ENCODE measurements at regions not wholly inside any gene's neighbourhood (a gene's known extent, or its start where the extent isn't known, plus 50 kb on each side); places are given as distances from the start of the nearest gene placed in this dataset.
"Not testable (repeated sequence)": the region's sequence is repeated elsewhere in the genome, so short reads cannot be mapped to it uniquely, and the experiment has no call there.

GRCh38 chr21:9036966-9037587, 1484.3 kb upstream of the TPTE start:
- H3K4me1 ChIP-seq; DNase-seq; H3K36me3 Mint-ChIP-seq (ENCODE audit: insufficient read depth, unreplicated experiment); BruUV-seq (replicated peaks); H3K4me3 ChIP-seq (ENCODE audit: low read depth, low read length); H3K27ac Mint-ChIP-seq (ENCODE audit: unreplicated experiment); H3K27me3 ChIP-seq (replicated peaks; ENCODE audit: control insufficient read depth, insufficient read depth, low read length); intact Hi-C loops (cut with micrococcal nuclease; ENCODE audit: unreplicated experiment); CTCF ChIA-PET; H3K4me3 Mint-ChIP-seq (ENCODE audit: unreplicated experiment); H3K9me3 Mint-ChIP-seq (ENCODE audit: unreplicated experiment); H3K27me3 Mint-ChIP-seq (ENCODE audit: insufficient read depth, unreplicated experiment); H3K4me1 Mint-ChIP-seq (ENCODE audit: low read depth, unreplicated experiment); H3K36me3 ChIP-seq (ENCODE audit: control insufficient read depth, insufficient read depth, low read length); POLR2A ChIA-PET; H3K9me3 ChIP-seq: not testable (repeated sequence)

- DNase-seq; H3K4me3 Mint-ChIP-seq (ENCODE audit: unreplicated experiment); H3K36me3 ChIP-seq (ENCODE audit: control insufficient read depth, insufficient read depth, low read length); BruUV-seq (replicated peaks); H3K4me3 ChIP-seq (ENCODE audit: low read depth, low read length); H3K27me3 ChIP-seq (replicated peaks; ENCODE audit: control insufficient read depth, insufficient read depth, low read length); intact Hi-C loops (cut with micrococcal nuclease; ENCODE audit: unreplicated experiment); H3K4me1 ChIP-seq; H3K9me3 Mint-ChIP-seq (ENCODE audit: unreplicated experiment); H3K9me3 ChIP-seq; POLR2A ChIA-PET; H3K4me1 Mint-ChIP-seq (ENCODE audit: low read depth, unreplicated experiment); H3K27me3 Mint-ChIP-seq (ENCODE audit: insufficient read depth, unreplicated experiment); CTCF ChIA-PET; H3K36me3 Mint-ChIP-seq (ENCODE audit: insufficient read depth, unreplicated experiment); H3K27ac Mint-ChIP-seq (ENCODE audit: unreplicated experiment): not testable (repeated sequence)
These were observed 1483.5 kb upstream of the TPTE start for GRCh38 chr21:9037588-9038544.

- intact Hi-C loops (cut with micrococcal nuclease; ENCODE audit: unreplicated experiment); H3K27ac Mint-ChIP-seq (ENCODE audit: unreplicated experiment); POLR2A ChIA-PET; H3K27me3 Mint-ChIP-seq (ENCODE audit: insufficient read depth, unreplicated experiment); H3K4me1 Mint-ChIP-seq (ENCODE audit: low read depth, unreplicated experiment); H3K4me1 ChIP-seq; H3K36me3 Mint-ChIP-seq (ENCODE audit: insufficient read depth, unreplicated experiment); H3K36me3 ChIP-seq (ENCODE audit: control insufficient read depth, insufficient read depth, low read length); H3K4me3 Mint-ChIP-seq (ENCODE audit: unreplicated experiment); H3K4me3 ChIP-seq (ENCODE audit: low read depth, low read length); H3K27me3 ChIP-seq (replicated peaks; ENCODE audit: control insufficient read depth, insufficient read depth, low read length); H3K9me3 ChIP-seq; H3K9me3 Mint-ChIP-seq (ENCODE audit: unreplicated experiment); CTCF ChIA-PET; DNase-seq; BruUV-seq (replicated peaks): not testable (repeated sequence)
These were observed 1481.6 kb upstream of the TPTE start for GRCh38 chr21:9039520-9040365.

- CTCF ChIA-PET; H3K4me1 ChIP-seq; H3K36me3 Mint-ChIP-seq (ENCODE audit: insufficient read depth, unreplicated experiment); intact Hi-C loops (cut with micrococcal nuclease; ENCODE audit: unreplicated experiment); H3K27me3 ChIP-seq (replicated peaks; ENCODE audit: control insufficient read depth, insufficient read depth, low read length); DNase-seq; H3K27me3 Mint-ChIP-seq (ENCODE audit: insufficient read depth, unreplicated experiment); H3K9me3 ChIP-seq; H3K4me3 Mint-ChIP-seq (ENCODE audit: unreplicated experiment); POLR2A ChIA-PET; H3K9me3 Mint-ChIP-seq (ENCODE audit: unreplicated experiment); H3K4me3 ChIP-seq (ENCODE audit: low read depth, low read length); H3K27ac Mint-ChIP-seq (ENCODE audit: unreplicated experiment); BruUV-seq (replicated peaks); H3K36me3 ChIP-seq (ENCODE audit: control insufficient read depth, insufficient read depth, low read length); H3K4me1 Mint-ChIP-seq (ENCODE audit: low read depth, unreplicated experiment): not testable (repeated sequence)
These were observed 1481.0 kb upstream of the TPTE start for GRCh38 chr21:9040406-9040805.

- H3K27me3 ChIP-seq (replicated peaks; ENCODE audit: control insufficient read depth, insufficient read depth, low read length); DNase-seq; H3K9me3 Mint-ChIP-seq (ENCODE audit: unreplicated experiment); H3K4me3 Mint-ChIP-seq (ENCODE audit: unreplicated experiment); H3K27me3 Mint-ChIP-seq (ENCODE audit: insufficient read depth, unreplicated experiment); H3K27ac Mint-ChIP-seq (ENCODE audit: unreplicated experiment); H3K36me3 ChIP-seq (ENCODE audit: control insufficient read depth, insufficient read depth, low read length); H3K36me3 Mint-ChIP-seq (ENCODE audit: insufficient read depth, unreplicated experiment); POLR2A ChIA-PET; intact Hi-C loops (cut with micrococcal nuclease; ENCODE audit: unreplicated experiment); H3K9me3 ChIP-seq; CTCF ChIA-PET; H3K4me1 Mint-ChIP-seq (ENCODE audit: low read depth, unreplicated experiment); H3K4me1 ChIP-seq; H3K4me3 ChIP-seq (ENCODE audit: low read depth, low read length); BruUV-seq (replicated peaks): not testable (repeated sequence)
These were observed 1480.0 kb upstream of the TPTE start for GRCh38 chr21:9041175-9041948.

GRCh38 chr21:9043089-9043488, 1478.3 kb upstream of the TPTE start:
- H3K36me3 ChIP-seq (ENCODE audit: control insufficient read depth, insufficient read depth, low read length); H3K4me1 Mint-ChIP-seq (ENCODE audit: low read depth, unreplicated experiment); H3K4me3 Mint-ChIP-seq (ENCODE audit: unreplicated experiment); CTCF ChIA-PET; H3K4me3 ChIP-seq (ENCODE audit: low read depth, low read length); H3K36me3 Mint-ChIP-seq (ENCODE audit: insufficient read depth, unreplicated experiment); H3K27ac Mint-ChIP-seq (ENCODE audit: unreplicated experiment); H3K27me3 Mint-ChIP-seq (ENCODE audit: insufficient read depth, unreplicated experiment); H3K4me1 ChIP-seq; BruUV-seq (replicated peaks); H3K9me3 Mint-ChIP-seq (ENCODE audit: unreplicated experiment); H3K27me3 ChIP-seq (replicated peaks; ENCODE audit: control insufficient read depth, insufficient read depth, low read length); H3K9me3 ChIP-seq; POLR2A ChIA-PET; DNase-seq; intact Hi-C loops (cut with micrococcal nuclease; ENCODE audit: unreplicated experiment): not testable (repeated sequence)
